GM12891 (cell line): ENCODE measurements at regions not wholly inside any gene's neighbourhood (a gene's known extent, or its start where the extent isn't known, plus 50 kb on each side); places are given as distances from the start of the nearest gene placed in this dataset.

Source experiments
- POLR2A ChIP-seq: IDR thresholded peaks from 2 replicates; pipeline ENCODE4 v1.6.1; 2011; ENCODE audit warnings: low read depth, low read length, control low read depth
- POLR2AphosphoS5 ChIP-seq: IDR thresholded peaks from 2 replicates; pipeline ENCODE4 v1.6.1; 2011; ENCODE audit warnings: low read depth, low read length, control low read depth

GRCh38 chr13:23979361-23980159, 82.3 kb upstream of the C1QTNF9B start:
- TF ChIP-seq POLR2AphosphoS5 = no peak
- no peak for TF ChIP-seq POLR2A
